ENCODE measurements at regions not wholly inside any gene's neighbourhood (a gene's known extent, or its start where the extent isn't known, plus 50 kb on each side); places are given as distances from the start of the nearest gene placed in this dataset.

DNA sequence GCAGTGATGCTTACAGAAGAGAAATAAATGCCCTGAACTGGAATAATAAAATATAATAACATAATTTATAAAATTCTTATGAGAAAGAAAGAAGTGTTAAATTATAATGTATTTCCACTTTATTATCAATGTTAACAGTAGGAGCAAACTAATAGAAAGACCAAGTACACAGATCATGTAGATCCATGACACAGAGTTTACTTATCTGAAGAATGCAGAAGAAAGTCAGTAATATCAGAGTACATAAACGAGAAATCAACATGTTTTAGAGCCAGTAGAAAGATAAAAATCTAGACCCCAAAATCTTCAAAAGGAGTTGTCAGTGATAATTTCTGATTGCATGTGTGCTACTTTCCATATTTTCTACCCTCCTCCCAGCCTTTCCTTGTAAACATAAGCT, 334.8 kb upstream of the MANEA start:
- Histone ChIP-seq H3K27ac (ENCODE audit: low read depth, low read length) (no peak overlapping the region), H3K4me1 (ENCODE audit: control insufficient read depth, insufficient read depth, low read length) (peaks cover 13% of the 10 kb centered on the region), H3K9ac (ENCODE audit: low read depth, low read length) (no peak overlapping the region)

DNA sequence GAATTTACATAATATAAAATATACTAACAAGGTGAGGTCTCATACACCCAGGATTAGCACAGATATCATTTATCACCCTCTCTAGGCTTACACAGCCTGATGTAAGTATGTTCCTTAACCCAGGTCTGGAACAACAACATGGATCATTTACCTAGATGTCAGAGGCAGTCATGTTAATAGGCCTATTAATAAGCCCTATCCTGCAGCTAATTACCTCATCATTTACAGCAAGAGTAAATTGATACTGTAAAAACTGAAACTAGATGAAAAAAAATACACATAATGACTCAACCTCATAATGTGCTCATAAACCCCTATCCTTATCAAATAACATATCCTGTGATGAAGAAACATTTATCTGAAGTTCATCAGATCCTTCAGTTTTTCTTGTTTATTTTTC, 334.3 kb upstream of the MANEA start:
- no peaks in the 10 kb centered on the region for H3K27me3 ChIP-seq (ENCODE audit: control insufficient read depth, insufficient read depth, low read length)
- H3K4me1 ChIP-seq (ENCODE audit: control insufficient read depth, insufficient read depth, low read length): peaks cover 13% of the 10 kb centered on the region
- no peaks in the 10 kb centered on the region for H3K36me3 ChIP-seq (ENCODE audit: control insufficient read depth, insufficient read depth, low read length)
- no peak overlapping the region for H3K27ac ChIP-seq (ENCODE audit: low read depth, low read length)
- H3K9me3 ChIP-seq (ENCODE audit: control insufficient read depth, insufficient read depth, low read length): no peaks in the 10 kb centered on the region
- H3K4me3 ChIP-seq (ENCODE audit: low read depth, low read length): no peak overlapping the region
- H3K9ac ChIP-seq (ENCODE audit: low read depth, low read length): no peak overlapping the region

More for the DNA sequence above, 334.8 kb upstream of the MANEA start:
- no peak overlapping the region for H3K4me3 ChIP-seq (ENCODE audit: low read depth, low read length)
- no peaks in the 10 kb centered on the region for H3K9me3 ChIP-seq (ENCODE audit: control insufficient read depth, insufficient read depth, low read length)
- H3K36me3 ChIP-seq (ENCODE audit: control insufficient read depth, insufficient read depth, low read length): no peaks in the 10 kb centered on the region
- H3K27me3 ChIP-seq (ENCODE audit: control insufficient read depth, insufficient read depth, low read length): no peaks in the 10 kb centered on the region

DNA sequence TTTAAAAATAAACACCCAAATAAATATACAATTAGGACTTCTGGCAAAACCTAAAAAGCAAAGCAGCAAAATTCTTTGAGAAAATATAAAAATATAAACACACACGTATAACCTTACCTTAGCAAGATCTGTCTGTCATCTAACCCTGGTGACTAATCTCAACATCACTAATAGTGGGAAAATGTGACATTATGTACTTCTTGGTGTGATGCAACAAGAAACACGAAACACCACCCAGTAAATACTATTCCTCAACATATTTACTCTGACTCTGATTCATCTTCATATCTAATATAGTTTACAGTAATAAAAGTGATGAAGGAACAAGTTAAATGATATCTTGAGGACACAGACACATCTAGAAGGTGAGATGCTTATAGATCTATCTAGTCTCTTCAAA, 332.6 kb upstream of the MANEA start:
- Histone ChIP-seq H3K4me1 (ENCODE audit: control insufficient read depth, insufficient read depth, low read length) (peaks cover 5% of the 10 kb centered on the region; the same call in 1 of the 2 replicates), H3K9me3 (ENCODE audit: control insufficient read depth, insufficient read depth, low read length) (no peaks in the 10 kb centered on the region), H3K27me3 (ENCODE audit: control insufficient read depth, insufficient read depth, low read length) (no peaks in the 10 kb centered on the region), H3K27ac (ENCODE audit: low read depth, low read length) (no peak overlapping the region), H3K4me3 (ENCODE audit: low read depth, low read length) (no peak overlapping the region), H3K36me3 (ENCODE audit: control insufficient read depth, insufficient read depth, low read length) (no peaks in the 10 kb centered on the region), H3K9ac (ENCODE audit: low read depth, low read length) (no peak overlapping the region)

DNA sequence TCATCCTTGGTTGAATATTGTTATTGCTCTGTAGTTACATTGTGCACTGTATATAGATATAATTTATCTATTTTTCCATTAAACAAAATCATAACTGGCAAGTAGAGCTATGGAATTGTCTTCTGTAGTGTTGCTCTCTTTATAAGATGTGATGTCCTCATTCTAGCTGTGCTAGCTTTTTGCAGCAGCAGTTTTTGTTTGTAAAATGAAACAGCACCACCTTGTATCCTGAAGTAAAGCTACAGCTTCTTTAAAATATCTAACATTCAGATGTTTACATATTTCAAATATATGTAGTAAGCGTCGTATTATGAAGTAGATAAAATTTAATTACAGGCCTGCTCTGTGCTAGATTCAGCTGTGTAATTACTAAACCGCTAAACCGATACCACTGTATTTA, 328.8 kb upstream of the MANEA start:
- H3K27ac ChIP-seq (ENCODE audit: low read depth, low read length): no peak overlapping the region
- no peak overlapping the region for H3K9ac ChIP-seq (ENCODE audit: low read depth, low read length)
- no peaks in the 10 kb centered on the region for H3K36me3 ChIP-seq (ENCODE audit: control insufficient read depth, insufficient read depth, low read length)
- no peaks in the 10 kb centered on the region for H3K27me3 ChIP-seq (ENCODE audit: control insufficient read depth, insufficient read depth, low read length)
- H3K4me1 ChIP-seq (ENCODE audit: control insufficient read depth, insufficient read depth, low read length): no peaks in the 10 kb centered on the region
- no peak overlapping the region for H3K4me3 ChIP-seq (ENCODE audit: low read depth, low read length)
- H3K9me3 ChIP-seq (ENCODE audit: control insufficient read depth, insufficient read depth, low read length): no peaks in the 10 kb centered on the region

DNA sequence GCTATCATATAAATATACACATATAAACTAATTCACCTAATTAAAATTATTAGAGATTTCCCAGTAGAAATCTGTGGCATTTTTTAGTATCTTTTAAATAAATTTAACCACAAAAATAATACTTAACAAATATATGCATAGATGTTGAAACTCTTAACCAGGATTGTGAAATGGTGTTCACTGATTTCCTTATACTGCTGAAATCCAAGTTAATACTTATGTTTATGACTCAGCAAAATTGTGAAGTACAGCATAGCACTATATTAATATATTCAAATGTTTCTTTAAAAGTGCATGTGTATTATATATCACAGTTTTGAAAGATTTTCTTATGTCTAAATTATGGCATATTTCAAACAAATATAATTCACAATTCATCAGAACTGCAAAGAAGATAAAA, 328.2 kb upstream of the MANEA start:
- Histone ChIP-seq H3K4me1 (ENCODE audit: control insufficient read depth, insufficient read depth, low read length) (no peaks in the 10 kb centered on the region), H3K27ac (ENCODE audit: low read depth, low read length) (no peak overlapping the region), H3K9me3 (ENCODE audit: control insufficient read depth, insufficient read depth, low read length) (no peaks in the 10 kb centered on the region), H3K4me3 (ENCODE audit: low read depth, low read length) (no peak overlapping the region), H3K36me3 (ENCODE audit: control insufficient read depth, insufficient read depth, low read length) (no peaks in the 10 kb centered on the region), H3K9ac (ENCODE audit: low read depth, low read length) (no peak overlapping the region), H3K27me3 (ENCODE audit: control insufficient read depth, insufficient read depth, low read length) (no peaks in the 10 kb centered on the region)

DNA sequence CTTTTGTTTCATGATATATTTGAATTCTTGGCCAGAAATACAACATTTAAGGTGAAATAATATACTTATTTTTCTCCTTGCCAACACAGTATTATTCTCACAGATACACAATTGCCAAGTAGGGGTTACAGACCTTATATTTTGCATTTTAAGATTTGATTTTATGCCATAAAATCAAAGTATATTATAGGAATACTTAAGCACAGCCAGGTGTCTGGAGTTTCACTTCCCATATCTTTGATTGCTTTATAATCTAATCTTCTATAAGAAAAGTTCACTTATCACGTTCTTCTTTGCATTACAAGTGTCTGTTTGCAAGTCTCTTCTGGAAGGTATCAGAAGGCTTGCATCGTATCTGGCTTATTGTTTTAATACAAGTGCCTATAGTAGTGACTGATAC, 327.7 kb upstream of the MANEA start:
- Histone ChIP-seq H3K4me1 (ENCODE audit: control insufficient read depth, insufficient read depth, low read length) (no peaks in the 10 kb centered on the region), H3K4me3 (ENCODE audit: low read depth, low read length) (no peak overlapping the region), H3K36me3 (ENCODE audit: control insufficient read depth, insufficient read depth, low read length) (no peaks in the 10 kb centered on the region), H3K27ac (ENCODE audit: low read depth, low read length) (no peak overlapping the region), H3K27me3 (ENCODE audit: control insufficient read depth, insufficient read depth, low read length) (no peaks in the 10 kb centered on the region), H3K9me3 (ENCODE audit: control insufficient read depth, insufficient read depth, low read length) (no peaks in the 10 kb centered on the region), H3K9ac (ENCODE audit: low read depth, low read length) (no peak overlapping the region)

DNA sequence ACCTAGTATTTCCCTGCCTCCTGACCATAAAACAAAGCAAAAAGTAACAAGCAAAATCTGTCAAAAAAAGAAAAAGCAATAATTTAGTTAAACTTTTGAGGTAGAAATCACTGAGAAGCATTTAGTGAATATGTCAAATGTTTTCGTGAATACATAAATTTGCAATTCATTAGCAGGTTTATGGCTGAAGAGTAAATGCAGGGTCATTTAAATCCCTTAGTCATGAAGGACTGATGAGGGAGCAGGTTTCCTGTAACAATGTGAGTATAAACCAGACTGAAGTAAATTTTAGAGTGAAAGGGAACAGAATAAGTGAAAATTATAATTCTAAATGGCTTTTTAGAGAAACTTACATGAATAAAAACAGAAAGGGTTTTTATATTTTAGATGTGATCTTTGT, 313.5 kb upstream of the MANEA start:
- no peaks in the 10 kb centered on the region for H3K27me3 ChIP-seq (ENCODE audit: control insufficient read depth, insufficient read depth, low read length)
- no peaks in the 10 kb centered on the region for H3K36me3 ChIP-seq (ENCODE audit: control insufficient read depth, insufficient read depth, low read length)
- no peak overlapping the region for H3K27ac ChIP-seq (ENCODE audit: low read depth, low read length)
- H3K9ac ChIP-seq (ENCODE audit: low read depth, low read length): no peak overlapping the region
- no peak overlapping the region for H3K4me3 ChIP-seq (ENCODE audit: low read depth, low read length)
- H3K4me1 ChIP-seq (ENCODE audit: control insufficient read depth, insufficient read depth, low read length): no peaks in the 10 kb centered on the region
- no peaks in the 10 kb centered on the region for H3K9me3 ChIP-seq (ENCODE audit: control insufficient read depth, insufficient read depth, low read length)

DNA sequence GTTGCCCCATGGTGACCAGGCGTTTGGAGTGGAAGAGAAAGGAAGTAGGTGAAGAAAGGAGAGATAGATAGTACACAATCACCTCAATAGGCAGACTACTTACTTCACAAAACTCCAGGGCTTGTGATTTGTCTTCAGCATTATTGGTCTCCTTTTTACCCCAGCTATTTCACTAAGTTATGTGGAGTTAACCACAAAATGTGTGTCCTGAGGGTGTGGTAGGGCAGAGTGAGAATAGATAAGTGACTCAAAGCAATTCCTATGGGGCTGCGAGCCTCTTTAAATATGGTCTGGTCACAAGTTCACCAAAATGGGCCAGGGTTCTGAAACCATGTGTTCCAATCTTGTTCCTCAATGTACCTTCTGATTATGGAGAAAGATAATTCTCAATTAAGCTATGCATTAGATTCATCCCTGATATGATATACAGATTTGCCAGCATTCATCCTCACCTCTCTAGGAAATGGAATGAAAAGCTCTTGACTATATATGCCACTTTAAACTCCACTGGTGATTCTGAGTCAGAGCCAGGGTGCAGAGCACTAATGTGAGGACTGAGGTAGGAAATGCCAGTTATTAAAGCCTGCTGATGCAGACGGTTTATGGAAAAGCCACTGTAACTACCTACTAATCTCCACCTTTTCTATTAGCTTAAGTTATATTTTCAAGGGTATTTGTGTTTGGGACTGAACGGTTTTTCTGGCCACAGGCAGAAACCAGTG, 310.6 kb upstream of the MANEA start:
- Histone ChIP-seq H3K4me3 (ENCODE audit: low read depth, low read length) (no peak overlapping the region), H3K4me1 (ENCODE audit: control insufficient read depth, insufficient read depth, low read length) (no peaks in the 10 kb centered on the region), H3K27ac (ENCODE audit: low read depth, low read length) (no peak overlapping the region), H3K9ac (ENCODE audit: low read depth, low read length) (no peak overlapping the region), H3K36me3 (ENCODE audit: control insufficient read depth, insufficient read depth, low read length) (no peaks in the 10 kb centered on the region), H3K27me3 (ENCODE audit: control insufficient read depth, insufficient read depth, low read length) (no peaks in the 10 kb centered on the region), H3K9me3 (ENCODE audit: control insufficient read depth, insufficient read depth, low read length) (no peaks in the 10 kb centered on the region)

DNA sequence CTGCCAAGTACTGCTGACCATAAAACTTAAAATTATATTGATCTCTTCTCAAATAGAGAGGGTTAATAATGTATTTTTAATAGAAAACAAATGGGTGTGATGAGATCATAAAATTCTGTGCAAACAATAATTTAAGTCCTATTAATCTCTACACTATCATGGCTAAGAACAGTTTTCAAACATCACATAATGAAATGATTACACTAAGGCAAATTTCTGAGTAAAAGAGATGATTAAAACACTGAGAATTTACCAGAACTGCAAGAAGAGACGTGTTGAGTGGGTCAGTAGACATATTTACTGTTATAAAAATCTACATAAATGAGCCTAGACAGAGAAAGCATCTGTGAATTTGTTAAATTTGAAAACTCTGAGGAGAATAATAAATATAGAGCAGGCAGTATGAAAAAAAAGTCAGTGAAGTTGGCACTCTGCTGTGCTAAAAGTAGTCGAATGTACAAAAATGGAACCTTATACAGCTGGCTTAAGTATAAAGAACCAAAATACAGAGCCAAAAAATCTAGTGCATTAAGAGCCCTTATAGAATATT, 302.6 kb upstream of the MANEA start:
- Histone ChIP-seq H3K9ac (ENCODE audit: low read depth, low read length) (no peak overlapping the region), H3K27ac (ENCODE audit: low read depth, low read length) (no peak overlapping the region), H3K4me1 (ENCODE audit: control insufficient read depth, insufficient read depth, low read length) (no peaks in the 10 kb centered on the region), H3K4me3 (ENCODE audit: low read depth, low read length) (no peak overlapping the region), H3K27me3 (ENCODE audit: control insufficient read depth, insufficient read depth, low read length) (no peaks in the 10 kb centered on the region), H3K9me3 (ENCODE audit: control insufficient read depth, insufficient read depth, low read length) (no peaks in the 10 kb centered on the region), H3K36me3 (ENCODE audit: control insufficient read depth, insufficient read depth, low read length) (no peaks in the 10 kb centered on the region)

DNA sequence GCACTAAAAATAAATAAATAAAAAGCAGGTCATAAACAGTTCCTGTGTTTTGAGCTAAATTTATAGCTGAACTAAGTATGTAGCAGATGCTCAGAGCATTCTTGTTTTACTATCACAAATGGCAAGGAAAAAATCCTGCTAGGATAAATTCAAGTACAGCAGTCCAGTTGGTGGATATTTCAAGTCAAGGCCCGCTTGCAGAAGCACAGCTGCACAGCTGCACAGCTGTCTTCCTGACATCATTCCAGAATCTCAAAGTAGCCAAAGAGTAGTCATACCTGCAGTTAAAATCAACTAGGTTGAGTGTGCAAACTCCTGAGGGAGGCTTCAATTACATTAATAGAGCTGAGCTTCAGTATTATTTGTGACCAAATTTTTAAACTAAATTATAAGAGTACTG, 297.7 kb upstream of the MANEA start:
- H3K9ac ChIP-seq (ENCODE audit: low read depth, low read length): no peak overlapping the region
- no peaks in the 10 kb centered on the region for H3K9me3 ChIP-seq (ENCODE audit: control insufficient read depth, insufficient read depth, low read length)
- no peaks in the 10 kb centered on the region for H3K4me1 ChIP-seq (ENCODE audit: control insufficient read depth, insufficient read depth, low read length)
- no peaks in the 10 kb centered on the region for H3K36me3 ChIP-seq (ENCODE audit: control insufficient read depth, insufficient read depth, low read length)
- H3K27me3 ChIP-seq (ENCODE audit: control insufficient read depth, insufficient read depth, low read length): no peaks in the 10 kb centered on the region
- H3K4me3 ChIP-seq (ENCODE audit: low read depth, low read length): no peak overlapping the region
- H3K27ac ChIP-seq (ENCODE audit: low read depth, low read length): no peak overlapping the region

DNA sequence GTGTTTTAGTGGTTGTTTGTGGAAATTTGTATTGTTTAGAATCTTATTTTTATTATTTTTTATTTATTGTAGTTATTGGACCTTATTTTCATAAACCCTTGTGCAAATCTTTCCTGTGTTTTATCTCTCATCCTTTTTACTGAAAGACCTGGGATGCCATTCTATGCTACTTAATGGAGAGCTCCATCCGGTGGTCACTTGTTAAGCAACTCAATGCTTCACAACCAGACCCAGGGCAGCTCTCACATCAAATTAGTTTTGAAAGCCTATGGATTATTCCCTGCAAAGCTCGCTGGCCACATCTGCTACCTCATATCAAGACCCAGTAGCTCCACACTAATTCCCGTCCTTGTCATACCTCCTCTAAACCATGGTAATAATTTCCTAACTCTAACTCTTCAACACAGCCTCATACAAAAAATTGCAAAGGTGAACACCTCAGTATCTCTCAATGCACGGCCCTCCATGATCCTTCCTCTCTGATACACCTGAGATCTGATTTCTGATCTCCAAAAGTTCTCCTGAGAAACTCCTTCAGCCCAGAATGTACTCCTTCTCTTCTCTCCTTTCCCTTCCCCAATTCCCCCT, 296.6 kb upstream of the MANEA start:
- peaks cover 4% of the 10 kb centered on the region; the same call in 1 of the 2 replicates for H3K4me1 ChIP-seq (ENCODE audit: control insufficient read depth, insufficient read depth, low read length)

More for the DNA sequence above, 296.6 kb upstream of the MANEA start:
- no peaks in the 10 kb centered on the region for H3K9me3 ChIP-seq (ENCODE audit: control insufficient read depth, insufficient read depth, low read length)
- no peak overlapping the region for H3K27ac ChIP-seq (ENCODE audit: low read depth, low read length)
- no peak overlapping the region for H3K9ac ChIP-seq (ENCODE audit: low read depth, low read length)
- no peak overlapping the region for H3K4me3 ChIP-seq (ENCODE audit: low read depth, low read length)
- no peaks in the 10 kb centered on the region for H3K36me3 ChIP-seq (ENCODE audit: control insufficient read depth, insufficient read depth, low read length)
- H3K27me3 ChIP-seq (ENCODE audit: control insufficient read depth, insufficient read depth, low read length): no peaks in the 10 kb centered on the region

Measured in HUES48 (cell line).